SK-N-MC (cell line): ENCODE measurements at regions not wholly inside any gene's neighbourhood (a gene's known extent, or its start where the extent isn't known, plus 50 kb on each side); places are given as distances from the start of the nearest gene placed in this dataset.

ENCODE experiments used
- DNase-seq: peaks from one replicate; pipeline ENCODE4 v3.0.0-alpha.2; 2011; ENCODE audit warnings: low read depth, low spot score
- H3K27ac ChIP-seq: fragments of 200-600 bp; sonication (generic); 2 replicates; pipeline ENCODE4 v1.5.1; 2016; ENCODE audit warnings: mixed run types
- H3K36me3 ChIP-seq: fragments of 200-600 bp; sonication (generic); 2 replicates; pipeline ENCODE4 v1.6.1; 2017; ENCODE audit warnings: antibody characterized with exemption, low read length, mixed read lengths; ENCODE audit not compliant: insufficient read depth
- H3K4me3 ChIP-seq: fragments of 200-600 bp; sonication (generic); 2 replicates; pipeline ENCODE4 v1.5.1; 2016
- H3K9ac ChIP-seq: fragments of 200-600 bp; sonication (generic); 2 replicates; pipeline ENCODE4 v1.8.0; 2017; ENCODE audit warnings: mixed run types, mixed read lengths; ENCODE audit not compliant: insufficient read length
- H3K9me3 ChIP-seq: fragments of 200-600 bp; sonication (generic); 2 replicates; pipeline ENCODE4 v1.6.1; 2017; ENCODE audit warnings: low read depth, mild to moderate bottlenecking, antibody characterized with exemption, low read length, moderate library complexity, mixed read lengths
- EZH2 ChIP-seq: fragments of 200-600 bp; sonication (generic); IDR thresholded peaks from one replicate; pipeline ENCODE4 v1.6.1; 2017; ENCODE audit warnings: antibody characterized with exemption
- FOXP2 ChIP-seq: optimal IDR thresholded peaks from 2 replicates; pipeline ENCODE3; 2011; ENCODE audit warnings: mild to moderate bottlenecking, moderate library complexity; ENCODE audit not compliant: insufficient read depth; ENCODE audit errors: extremely low read length, control extremely low read depth
- POLR2AphosphoS5 ChIP-seq: IDR thresholded peaks from 2 replicates; pipeline ENCODE4 v1.6.1; 2012; ENCODE audit warnings: mild to moderate bottlenecking, low read depth, low read length, borderline replicate concordance

- no peak for DNase-seq
- no peaks in the 10 kb centered on the region for H3K36me3 ChIP-seq
- no peak for TF ChIP-seq POLR2AphosphoS5
- TF ChIP-seq FOXP2: no peak
- TF ChIP-seq EZH2: no peak
Measured at GRCh38 chr14:58947814-58948445, 240.5 kb upstream of the DAAM1 start.

GRCh38 chr14:58950555-58950954, 237.9 kb upstream of the DAAM1 start:
- no peak overlapping the region for H3K27ac ChIP-seq
- no peak overlapping the region for H3K9ac ChIP-seq
- no peaks in the 10 kb centered on the region for H3K36me3 ChIP-seq
- H3K4me3 ChIP-seq: no peak overlapping the region
- no peak for DNase-seq
- no peaks in the 10 kb centered on the region; the same call in 1 of the 2 replicates for H3K9me3 ChIP-seq
- no peak for TF ChIP-seq EZH2

More at GRCh38 chr14:58947814-58948445, 240.5 kb upstream of the DAAM1 start:
- H3K27ac ChIP-seq: no peak overlapping the region
- H3K9ac ChIP-seq: no peak overlapping the region
- H3K4me3 ChIP-seq: no peak overlapping the region
- no peaks in the 10 kb centered on the region; the same call in 1 of the 2 replicates for H3K9me3 ChIP-seq

- Histone ChIP-seq H3K36me3 (no peaks in the 10 kb centered on the region), H3K27ac (no peak overlapping the region), H3K9ac (no peak overlapping the region), H3K9me3 (no peaks in the 10 kb centered on the region; the same call in 1 of the 2 replicates), H3K4me3 (no peak overlapping the region)
- TF ChIP-seq FOXP2 (no peak), POLR2AphosphoS5 (no peak), EZH2 (no peak)
- no peak for DNase-seq
Measured at GRCh38 chr14:58951143-58951542, 237.3 kb upstream of the DAAM1 start.

GRCh38 chr14:58954052-58954451, 234.4 kb upstream of the DAAM1 start:
- TF ChIP-seq FOXP2: no peak
- no peak overlapping the region for H3K9ac ChIP-seq

GRCh38 chr14:58954901-58955861, 233.3 kb upstream of the DAAM1 start:
- TF ChIP-seq POLR2AphosphoS5: no peak
- TF ChIP-seq EZH2: no peak
- TF ChIP-seq FOXP2: no peak
- no peak for DNase-seq
- Histone ChIP-seq H3K9me3 (no peaks in the 10 kb centered on the region; the same call in 1 of the 2 replicates), H3K4me3 (no peak overlapping the region), H3K36me3 (no peaks in the 10 kb centered on the region), H3K9ac (no peak overlapping the region), H3K27ac (no peak overlapping the region)

More at GRCh38 chr14:58954052-58954451, 234.4 kb upstream of the DAAM1 start:
- no peak overlapping the region for H3K4me3 ChIP-seq
- DNase-seq: no peak
- no peaks in the 10 kb centered on the region; the same call in 1 of the 2 replicates for H3K9me3 ChIP-seq
- H3K27ac ChIP-seq: no peak overlapping the region
- no peaks in the 10 kb centered on the region for H3K36me3 ChIP-seq

GRCh38 chr14:58961045-58961731, 227.3 kb upstream of the DAAM1 start:
- H3K4me3 ChIP-seq: no peak overlapping the region
- H3K36me3 ChIP-seq: no peaks in the 10 kb centered on the region
- DNase-seq: no peak
- H3K9me3 ChIP-seq: no peaks in the 10 kb centered on the region
- TF ChIP-seq POLR2AphosphoS5 (no peak), EZH2 (no peak), FOXP2 (no peak)
- H3K27ac ChIP-seq: no peak overlapping the region
- no peak overlapping the region for H3K9ac ChIP-seq

GRCh38 chr14:58963873-58964597, 224.4 kb upstream of the DAAM1 start:
- TF ChIP-seq FOXP2: no peak
- DNase-seq: no peak
- H3K9me3 ChIP-seq: no peaks in the 10 kb centered on the region
- no peaks in the 10 kb centered on the region for H3K36me3 ChIP-seq
- no peak overlapping the region for H3K4me3 ChIP-seq
- H3K27ac ChIP-seq: no peak overlapping the region
- H3K9ac ChIP-seq: no peak overlapping the region

GRCh38 chr14:58964598-58964928, 223.9 kb upstream of the DAAM1 start:
- H3K4me3 ChIP-seq: no peak overlapping the region
- DNase-seq: no peak
- TF ChIP-seq FOXP2: no peak

GRCh38 chr14:58965601-58966000, 222.9 kb upstream of the DAAM1 start:
- no peak overlapping the region for H3K27ac ChIP-seq
- no peaks in the 10 kb centered on the region for H3K36me3 ChIP-seq
- no peak overlapping the region for H3K4me3 ChIP-seq
- TF ChIP-seq FOXP2 (no peak), POLR2AphosphoS5 (no peak), EZH2 (no peak)
- no peak overlapping the region for H3K9ac ChIP-seq
- no peaks in the 10 kb centered on the region for H3K9me3 ChIP-seq
- no peak for DNase-seq

More at GRCh38 chr14:58964598-58964928, 223.9 kb upstream of the DAAM1 start:
- Histone ChIP-seq H3K36me3 (no peaks in the 10 kb centered on the region), H3K9ac (no peak overlapping the region), H3K27ac (no peak overlapping the region), H3K9me3 (no peaks in the 10 kb centered on the region)
